ENCODE measurements at regions not wholly inside any gene's neighbourhood (a gene's known extent, or its start where the extent isn't known, plus 50 kb on each side); places are given as distances from the start of the nearest gene placed in this dataset.

- H3K9me3 Mint-ChIP-seq, result no peaks in the 10 kb centered on the region
- TF ChIP-seq EZH2 (IDR thresholded peaks at IDR 0.05) (no peak), CTCF (IDR thresholded peaks at IDR 0.05) (no peak), EZH2phosphoT487 (IDR thresholded peaks at IDR 0.05) (no peak)
- H3K4me1 ChIP-seq, result no peaks in the 10 kb centered on the region
- H3K27me3 ChIP-seq, result no peaks in the 10 kb centered on the region
- no peak overlapping the region for H3K4me3 ChIP-seq
- H3K79me2 ChIP-seq (ENCODE audit: low read depth), result no peaks in the 10 kb centered on the region
- no peaks in the 10 kb centered on the region for H3K36me3 ChIP-seq
- no peaks in the 10 kb centered on the region for H3F3A ChIP-seq (ENCODE audit: low read depth)
- H3K36me3 Mint-ChIP-seq, result no peaks in the 10 kb centered on the region
- H3K4me1 Mint-ChIP-seq, result no peaks in the 10 kb centered on the region
- H3K9me3 ChIP-seq (ENCODE audit: low read depth), result no peaks in the 10 kb centered on the region
- no peak overlapping the region for H3K4me3 Mint-ChIP-seq
- H3K4me2 ChIP-seq, result no peak overlapping the region
- H2AFZ ChIP-seq (replicated peaks), result no peak overlapping the region
- no peak overlapping the region for H3K9ac ChIP-seq
- no peak for DNase-seq (ENCODE audit: low spot score)
- H3K27ac Mint-ChIP-seq, result no peak overlapping the region
- H3K27me3 Mint-ChIP-seq (ENCODE audit: insufficient read depth, low read depth), result no peaks in the 10 kb centered on the region
- no peaks in the 10 kb centered on the region for H4K20me1 ChIP-seq (ENCODE audit: low read depth)
- H3K27ac ChIP-seq, result no peak overlapping the region
These were observed 278.6 kb upstream of the GPR149 start for GRCh38 chr3:154708554-154708953.

GRCh38 chr3:154701055-154701454 lies 271.1 kb upstream of the GPR149 start:
- Mint-ChIP-seq H3K4me3 (no peak overlapping the region), H3K27ac (no peak overlapping the region), H3K27me3 (ENCODE audit: insufficient read depth, low read depth) (no peaks in the 10 kb centered on the region), H3K9me3 (no peaks in the 10 kb centered on the region), H3K4me1 (no peaks in the 10 kb centered on the region), H3K36me3 (no peaks in the 10 kb centered on the region)
- TF ChIP-seq EZH2 (IDR thresholded peaks at IDR 0.05) (no peak), CTCF (IDR thresholded peaks at IDR 0.05) (no peak), EZH2phosphoT487 (IDR thresholded peaks at IDR 0.05) (no peak)
- DNase-seq (ENCODE audit: low spot score), result no peak
- H3F3A ChIP-seq (ENCODE audit: low read depth), result no peaks in the 10 kb centered on the region
- no peak overlapping the region for H3K27ac ChIP-seq
- H3K36me3 ChIP-seq, result no peaks in the 10 kb centered on the region
- H3K9ac ChIP-seq, result no peak overlapping the region
- no peaks in the 10 kb centered on the region for H3K27me3 ChIP-seq
- H3K79me2 ChIP-seq (ENCODE audit: low read depth), result no peaks in the 10 kb centered on the region
- H3K4me3 ChIP-seq, result no peak overlapping the region
- no peaks in the 10 kb centered on the region for H4K20me1 ChIP-seq (ENCODE audit: low read depth)
- no peaks in the 10 kb centered on the region for H3K9me3 ChIP-seq (ENCODE audit: low read depth)
- H2AFZ ChIP-seq (replicated peaks), result no peak overlapping the region
- H3K4me2 ChIP-seq, result no peak overlapping the region
- no peaks in the 10 kb centered on the region for H3K4me1 ChIP-seq

DNA sequence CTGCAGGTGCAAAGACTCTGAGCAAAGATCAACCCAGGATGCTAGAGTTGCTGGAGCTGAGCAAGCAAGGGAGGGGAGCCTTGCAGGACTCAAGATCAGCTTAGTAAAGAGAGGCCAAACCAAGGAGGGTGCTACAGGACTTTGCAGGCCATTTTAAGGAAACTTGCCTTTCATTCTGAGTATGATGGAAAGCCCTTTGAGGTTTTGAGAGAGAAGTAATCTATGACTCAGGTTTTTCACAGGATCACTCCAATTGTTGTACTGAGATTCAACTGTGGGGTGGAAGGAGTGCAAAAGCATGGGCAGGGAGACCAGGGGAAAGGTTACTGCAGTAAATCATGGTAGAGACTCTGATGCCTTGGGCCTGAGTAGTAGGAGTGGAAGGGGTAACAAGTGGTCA lies 260.4 kb upstream of the GPR149 start:
- Mint-ChIP-seq H3K9me3 (no peaks in the 10 kb centered on the region), H3K4me1 (no peaks in the 10 kb centered on the region), H3K27ac (no peak overlapping the region), H3K27me3 (ENCODE audit: insufficient read depth, low read depth) (no peaks in the 10 kb centered on the region), H3K36me3 (no peaks in the 10 kb centered on the region), H3K4me3 (no peak overlapping the region)
- Histone ChIP-seq H3K79me2 (ENCODE audit: low read depth) (no peaks in the 10 kb centered on the region), H3K4me3 (no peak overlapping the region), H2AFZ (replicated peaks) (no peak overlapping the region), H3K27ac (no peak overlapping the region), H3K4me2 (no peak overlapping the region), H3F3A (ENCODE audit: low read depth) (no peaks in the 10 kb centered on the region), H3K9me3 (ENCODE audit: low read depth) (no peaks in the 10 kb centered on the region), H3K27me3 (no peaks in the 10 kb centered on the region), H3K36me3 (no peaks in the 10 kb centered on the region), H4K20me1 (ENCODE audit: low read depth) (no peaks in the 10 kb centered on the region), H3K9ac (no peak overlapping the region), H3K4me1 (no peaks in the 10 kb centered on the region)
- DNase-seq (ENCODE audit: low spot score), result no peak
- TF ChIP-seq EZH2 (IDR thresholded peaks at IDR 0.05) (no peak), EZH2phosphoT487 (IDR thresholded peaks at IDR 0.05) (no peak), CTCF (IDR thresholded peaks at IDR 0.05) (no peak)

Data from neural progenitor cell (in vitro differentiated cells).